HG03354 (cell line): ENCODE measurements at regions not wholly inside any gene's neighbourhood (a gene's known extent, or its start where the extent isn't known, plus 50 kb on each side); places are given as distances from the start of the nearest gene placed in this dataset.
"Not testable (repeated sequence)": the region's sequence is repeated elsewhere in the genome, so short reads cannot be mapped to it uniquely, and the experiment has no call there.

Experiments used
- ATAC-seq: cut with Tn5 transposase; IDR thresholded peaks from one replicate; pipeline ENCODE4 v1.9.1; 2021; ENCODE audit warnings: mild to moderate bottlenecking; ENCODE audit not compliant: unreplicated experiment, poor library complexity, severe bottlenecking

DNA sequence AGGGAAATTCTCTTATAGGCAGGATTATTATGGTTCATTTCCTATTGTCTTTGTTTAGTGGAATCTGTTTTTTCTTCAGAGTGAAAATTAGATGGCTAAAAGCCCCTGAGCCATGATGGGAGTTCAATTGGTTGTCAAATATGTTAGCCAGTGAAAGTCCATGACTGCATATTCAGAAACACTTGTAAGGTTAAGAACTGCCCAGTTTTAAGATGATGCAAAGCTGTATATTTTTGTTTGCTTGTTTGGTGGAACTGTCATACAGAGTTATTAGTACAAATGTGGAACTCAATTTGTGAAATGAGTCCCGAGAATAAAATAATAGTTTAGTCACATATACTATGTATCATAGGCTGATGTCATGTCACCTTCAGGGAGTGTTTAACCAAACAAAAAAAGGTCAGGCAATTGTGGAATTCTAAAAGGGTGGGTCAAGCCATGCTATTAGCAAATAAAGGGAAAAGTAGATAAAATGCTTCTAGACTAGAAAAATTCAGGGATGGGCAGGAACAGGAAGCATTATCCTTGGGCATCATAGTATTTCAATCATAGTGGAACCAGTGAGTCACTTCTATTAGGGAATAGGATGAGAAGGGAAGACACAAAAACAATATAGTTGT is 248.3 kb upstream of the SLITRK1 start:
- ATAC-seq: no peak

DNA sequence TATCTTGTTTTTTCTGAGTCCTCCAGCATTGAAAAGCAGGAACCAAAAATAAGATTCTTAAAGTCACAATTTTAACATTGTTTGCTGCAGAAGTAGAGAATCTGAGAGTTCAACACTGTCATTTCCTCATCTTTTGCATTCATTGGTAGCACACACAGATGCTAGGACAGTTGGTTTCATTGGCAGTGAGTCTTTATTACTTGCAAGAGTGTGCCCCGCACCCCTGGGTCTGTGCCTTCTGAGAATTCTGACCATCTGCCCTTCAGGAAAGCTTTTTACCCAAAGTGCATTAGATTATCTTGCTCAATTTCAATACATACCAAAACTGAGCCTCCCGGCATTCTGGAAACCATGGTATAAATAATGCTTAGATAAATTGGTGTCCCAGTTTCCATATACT is 247.7 kb upstream of the SLITRK1 start:
- no peak for ATAC-seq

DNA sequence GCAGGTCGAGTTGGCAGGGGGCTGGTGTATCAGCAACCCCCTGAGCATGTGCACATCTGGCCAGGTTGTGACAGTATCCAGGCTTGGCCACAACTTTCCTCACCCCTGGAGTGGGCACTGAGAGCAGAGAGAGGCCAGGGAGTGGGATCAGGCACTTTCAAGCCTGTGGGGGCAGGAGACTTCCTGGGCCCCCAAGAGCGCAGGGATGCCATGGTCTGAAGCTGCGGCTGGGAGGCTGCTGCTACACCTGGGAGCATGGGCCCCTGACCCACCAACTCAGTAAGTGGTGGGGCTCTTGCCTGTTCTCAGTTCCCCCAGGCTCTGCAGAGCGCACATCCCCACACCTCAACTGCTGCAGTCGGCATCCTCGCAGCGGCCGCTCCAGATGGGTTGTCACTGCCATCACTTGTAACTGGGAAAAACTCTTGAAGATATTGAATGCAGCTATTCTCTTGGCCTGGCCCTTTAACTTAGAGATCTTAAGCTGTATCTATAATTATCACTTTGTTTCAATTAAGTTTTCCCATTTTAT is 245.4 kb upstream of the SLITRK1 start:
- no peak for ATAC-seq

DNA sequence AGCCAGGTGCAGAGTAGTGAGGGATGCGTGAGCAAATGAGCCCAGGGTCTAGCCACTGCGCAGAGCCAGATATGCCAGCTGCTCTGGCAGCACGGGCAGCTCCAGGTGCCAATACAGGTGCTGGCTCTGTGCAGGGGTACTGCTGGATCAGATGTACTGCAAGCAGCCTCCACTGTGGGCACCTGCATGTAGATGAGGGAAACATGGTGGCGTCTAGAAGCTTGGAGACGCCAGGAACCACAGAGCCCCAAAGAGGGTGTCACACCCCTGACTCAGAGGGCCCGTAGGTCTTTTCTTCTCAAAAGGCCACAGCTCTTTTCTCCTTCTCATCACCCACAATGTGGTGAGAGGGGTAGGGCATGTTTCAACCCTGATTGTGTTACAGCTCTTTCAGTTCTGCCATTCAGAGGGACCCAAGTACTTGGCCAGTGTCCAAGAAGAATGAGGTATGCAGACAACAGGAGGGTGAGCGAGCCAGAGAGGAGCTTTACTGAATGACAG is 244.4 kb upstream of the SLITRK1 start:
- no peak for ATAC-seq

DNA sequence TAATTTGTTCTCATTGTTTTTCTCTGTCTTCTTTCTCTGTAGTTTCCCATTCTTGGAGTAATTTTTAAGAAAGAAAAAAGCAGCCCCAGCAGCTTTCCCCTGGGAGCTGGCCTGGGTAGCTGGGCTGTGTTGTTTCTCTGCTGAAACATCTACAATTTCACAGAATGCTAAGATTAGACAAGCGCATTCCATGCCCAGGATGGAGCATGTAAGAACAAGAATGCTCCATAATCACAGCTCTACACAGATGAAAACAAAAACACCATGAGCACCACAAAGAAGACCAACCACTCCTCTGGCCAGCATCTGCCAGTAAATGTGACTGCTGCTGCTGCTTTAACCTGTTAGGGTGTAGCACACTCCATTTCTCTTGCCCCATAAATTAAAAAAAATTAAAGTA is 239.2 kb upstream of the SLITRK1 start:
- no peak for ATAC-seq

DNA sequence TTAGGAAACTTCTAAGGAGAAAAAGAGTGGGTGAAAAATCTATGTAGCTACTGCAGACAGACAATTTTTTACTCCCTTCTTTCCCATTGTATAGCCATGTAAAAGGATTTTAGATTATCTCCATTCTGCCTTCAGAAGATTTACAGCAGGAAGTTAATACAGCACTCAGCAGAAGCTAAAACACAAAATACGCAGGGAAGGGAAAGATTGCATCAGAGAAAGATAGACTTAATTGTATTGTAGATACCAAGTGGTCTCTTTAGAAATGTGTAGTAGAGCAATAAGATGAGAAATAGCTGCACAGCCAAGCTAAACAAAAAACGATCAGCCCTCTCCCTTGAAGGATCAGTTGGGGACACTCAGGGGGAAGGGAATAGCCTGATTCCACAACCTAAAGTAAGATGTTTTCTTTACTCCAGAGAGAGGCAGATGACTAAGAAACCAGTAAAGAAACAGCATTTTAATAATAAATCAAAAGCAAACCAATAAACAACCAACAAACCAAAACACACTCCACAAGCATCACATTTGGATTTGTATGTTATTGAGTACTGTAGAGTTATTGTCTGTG is 236.7 kb upstream of the SLITRK1 start:
- ATAC-seq: no peak

DNA sequence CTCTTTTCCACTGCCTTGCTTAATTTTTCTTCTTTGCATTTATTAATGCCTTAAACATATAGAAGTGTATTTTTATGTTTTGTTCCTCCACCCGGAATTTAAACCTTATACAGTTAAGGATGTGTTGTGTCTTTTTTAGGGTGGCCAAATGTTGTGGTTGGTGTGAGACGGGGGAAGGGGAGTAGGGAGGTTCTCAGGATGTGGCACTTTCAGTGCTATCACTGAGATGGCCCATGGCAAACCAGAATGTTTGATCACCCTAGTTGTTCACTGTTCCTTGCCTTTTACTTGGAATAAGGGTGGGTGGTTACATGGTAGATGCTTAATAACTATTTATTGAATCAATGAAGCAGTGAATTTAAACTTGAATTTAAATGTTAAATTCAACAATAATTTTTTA is 216.0 kb upstream of the SLITRK1 start:
- ATAC-seq: no peak

DNA sequence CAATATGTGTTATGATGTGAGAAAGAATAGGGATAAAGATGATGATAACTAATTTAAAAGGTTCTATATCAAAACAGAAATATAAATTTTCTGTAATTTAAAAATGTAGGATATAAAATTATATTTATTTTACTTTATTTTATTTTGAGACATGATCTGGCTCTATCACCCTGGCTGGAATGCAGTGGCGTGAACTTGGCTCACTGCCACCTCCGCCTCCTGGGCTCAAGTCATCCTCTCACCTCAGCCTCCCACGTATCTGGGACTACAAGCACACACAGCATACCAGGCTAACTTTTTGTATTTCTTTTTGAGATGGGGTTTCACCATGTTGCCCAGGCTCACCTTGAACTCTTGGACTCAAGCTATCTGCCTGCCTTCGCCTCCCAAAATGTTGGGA is 214.9 kb upstream of the SLITRK1 start:
- ATAC-seq: no peak

DNA sequence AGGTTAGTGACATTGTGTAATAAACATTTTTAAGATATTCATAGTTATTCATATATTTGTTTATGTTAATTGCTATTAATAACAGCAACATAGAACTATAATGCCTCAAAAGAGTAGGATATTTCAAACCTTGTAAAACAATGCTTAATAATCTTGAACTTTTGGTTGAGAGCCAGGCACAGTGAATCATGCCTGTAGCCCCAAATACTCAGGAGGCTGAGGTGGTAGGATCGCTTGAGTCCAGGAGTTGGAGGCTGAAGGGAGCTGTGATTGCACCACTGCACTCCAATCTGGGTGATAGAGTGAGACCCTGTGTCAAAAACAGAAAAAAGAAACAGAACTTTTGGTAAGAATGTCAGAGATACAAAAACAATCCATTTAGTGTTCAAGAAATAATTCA is 213.9 kb upstream of the SLITRK1 start:
- ATAC-seq: no peak

DNA sequence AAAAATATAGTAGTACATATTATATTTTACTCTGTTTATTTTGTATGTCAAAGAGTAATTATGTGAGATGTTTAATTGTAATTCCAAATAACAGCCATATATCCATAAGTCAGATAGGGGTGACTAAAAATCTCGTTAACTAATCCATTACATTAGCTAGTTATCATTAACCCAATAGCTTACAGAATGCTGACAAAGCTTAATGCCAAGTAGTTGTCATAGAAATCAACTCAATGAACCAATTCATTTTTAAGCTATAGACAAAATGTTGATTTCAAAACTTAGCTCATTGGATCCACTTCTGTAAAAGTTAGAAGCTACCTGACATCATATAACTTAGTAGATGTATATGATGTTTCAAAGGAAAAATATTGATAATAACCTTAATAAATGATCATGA is 206.7 kb upstream of the SLITRK1 start:
- ATAC-seq: no peak

DNA sequence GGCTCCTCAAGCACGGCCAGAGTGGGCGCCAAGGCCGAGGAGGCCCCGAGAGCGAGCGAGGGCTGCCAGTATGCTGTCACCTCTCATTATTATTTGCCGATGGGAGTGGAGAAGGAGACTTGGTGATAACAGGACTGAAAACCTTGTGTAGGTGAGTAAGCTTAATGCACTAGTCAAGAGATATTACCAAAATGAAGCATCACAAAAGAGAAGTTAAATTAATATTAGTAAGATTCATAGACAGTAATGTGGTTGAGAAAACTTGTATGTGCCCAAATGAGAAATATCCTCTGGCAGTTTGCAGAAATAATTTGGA is 204.5 kb upstream of the SLITRK1 start:
- no peak for ATAC-seq

DNA sequence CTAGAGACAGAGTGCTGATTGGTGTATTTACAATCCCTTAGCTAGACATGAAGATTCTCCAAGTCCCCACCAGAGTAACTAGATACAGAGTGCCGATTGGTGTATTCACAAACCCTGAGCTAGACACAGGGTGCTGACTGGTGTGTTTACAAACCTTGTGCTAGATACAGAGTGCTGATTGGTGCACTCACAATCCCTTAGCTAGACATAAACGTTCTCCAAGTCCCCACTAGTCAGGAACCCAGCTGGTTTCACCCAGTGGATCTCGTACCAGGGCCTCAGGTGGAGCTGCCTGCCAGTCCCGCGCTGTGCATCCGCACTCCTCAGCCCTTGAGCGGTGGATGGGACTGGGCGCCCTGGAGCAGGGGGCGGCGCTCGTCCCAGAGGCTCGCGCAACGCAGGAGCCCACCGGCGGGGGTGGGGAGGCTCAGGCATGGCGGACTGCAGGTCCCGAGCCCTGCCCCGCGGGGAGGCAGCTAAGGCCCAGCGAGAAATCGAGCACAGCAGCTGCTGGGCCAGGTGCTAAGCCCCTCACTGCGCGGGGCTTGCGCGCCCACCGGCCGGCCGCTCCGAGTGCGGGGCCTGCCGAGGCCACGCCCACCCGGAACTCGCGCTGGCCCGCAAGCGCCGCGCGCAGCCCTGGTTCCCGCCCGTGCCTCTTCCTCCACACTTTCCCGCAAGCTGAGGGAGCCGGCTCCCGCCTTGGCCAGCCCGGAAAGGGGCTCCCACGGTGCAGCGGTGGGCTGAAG is 204.0 kb upstream of the SLITRK1 start:
- not testable (repeated sequence) for ATAC-seq

DNA sequence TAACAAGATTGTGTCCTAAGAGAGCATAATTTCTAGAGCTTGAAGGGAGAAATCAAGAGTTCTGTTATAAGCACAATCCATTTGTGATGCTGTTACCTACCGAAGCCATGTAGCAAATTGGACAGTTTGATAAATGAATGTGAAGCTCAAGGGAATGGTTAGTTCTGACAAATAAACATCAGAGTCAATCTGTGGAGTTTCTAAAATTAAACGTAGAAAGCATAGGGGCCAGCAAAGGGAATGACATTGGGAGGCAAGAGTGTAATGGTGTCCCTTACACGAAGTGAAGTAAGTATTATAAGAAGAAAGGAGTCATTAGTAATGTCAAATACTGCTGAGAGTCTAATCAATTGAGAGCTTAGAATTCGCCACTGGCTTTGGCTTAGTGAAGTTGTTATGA is 200.2 kb upstream of the SLITRK1 start:
- ATAC-seq: no peak

DNA sequence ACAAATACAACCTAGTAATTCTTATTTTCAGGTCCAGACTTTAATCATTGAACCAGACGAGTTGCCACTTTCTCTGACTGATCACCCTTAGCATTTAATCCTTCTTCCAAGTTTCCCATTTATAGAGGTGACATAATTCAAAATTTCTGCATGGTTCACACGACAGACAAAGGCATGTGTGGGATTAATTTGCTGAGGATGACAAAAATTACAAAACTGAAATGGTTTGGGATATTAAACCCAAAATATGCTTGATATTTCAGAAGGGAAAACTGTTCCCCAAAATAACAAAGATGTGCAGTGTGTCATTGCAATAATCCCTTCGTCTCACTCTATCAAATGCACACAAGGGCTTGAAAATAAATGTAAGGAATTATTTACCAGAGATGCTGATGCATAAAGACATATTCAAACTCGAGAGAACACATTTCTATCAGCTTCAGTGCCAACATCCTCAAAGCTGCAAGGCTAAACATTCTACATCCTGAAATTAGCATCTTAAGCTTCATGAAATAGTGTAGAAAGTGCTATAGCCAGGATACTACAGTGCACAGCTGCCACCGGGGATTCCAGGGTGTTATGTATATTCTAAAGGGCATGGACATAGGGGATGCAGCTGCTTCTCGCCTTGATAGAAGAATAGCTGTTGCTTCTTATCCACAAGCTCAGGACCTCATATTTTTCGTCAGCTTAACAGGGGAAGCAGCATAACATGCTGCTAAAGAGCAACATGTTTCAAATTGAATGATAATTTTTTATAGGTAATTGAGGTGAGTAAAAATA is 198.7 kb upstream of the SLITRK1 start:
- no peak for ATAC-seq

DNA sequence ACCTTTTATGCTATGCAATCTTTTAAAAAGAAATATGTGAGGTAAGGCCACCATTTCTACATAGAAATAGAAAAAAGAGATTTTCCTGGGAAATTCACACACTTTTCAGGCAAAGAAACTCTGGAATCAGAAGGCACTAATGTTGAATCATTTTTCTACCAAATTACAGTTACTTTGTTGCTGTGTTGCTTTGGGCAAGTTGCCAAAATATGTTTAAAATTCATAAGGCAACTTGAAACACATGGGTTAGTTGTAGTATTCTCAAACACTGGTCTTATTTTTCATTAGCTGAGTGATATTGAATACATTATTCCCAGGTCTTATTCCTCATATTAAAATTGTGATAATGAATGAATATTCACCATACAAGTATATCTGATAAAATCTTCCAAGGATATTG is 195.0 kb upstream of the SLITRK1 start:
- ATAC-seq: no peak

DNA sequence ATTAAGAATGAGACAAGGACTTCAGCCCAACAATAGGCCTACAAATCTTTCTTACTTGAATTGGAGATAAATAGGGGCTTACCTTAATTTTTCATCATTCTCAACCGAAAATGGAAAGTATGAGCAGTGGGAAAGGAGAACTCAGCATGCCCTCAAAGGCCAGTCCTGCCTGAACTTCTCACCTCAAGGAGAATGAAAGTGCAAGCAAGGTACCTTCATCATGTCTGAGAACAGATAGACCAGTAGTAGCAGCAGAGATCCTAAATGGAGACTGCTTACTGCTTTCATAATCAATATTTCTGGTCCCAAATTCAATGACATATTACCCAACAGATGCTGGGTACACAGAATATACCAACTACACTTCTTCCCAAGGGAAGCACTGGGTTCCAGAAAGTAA is 194.0 kb upstream of the SLITRK1 start:
- no peak for ATAC-seq

DNA sequence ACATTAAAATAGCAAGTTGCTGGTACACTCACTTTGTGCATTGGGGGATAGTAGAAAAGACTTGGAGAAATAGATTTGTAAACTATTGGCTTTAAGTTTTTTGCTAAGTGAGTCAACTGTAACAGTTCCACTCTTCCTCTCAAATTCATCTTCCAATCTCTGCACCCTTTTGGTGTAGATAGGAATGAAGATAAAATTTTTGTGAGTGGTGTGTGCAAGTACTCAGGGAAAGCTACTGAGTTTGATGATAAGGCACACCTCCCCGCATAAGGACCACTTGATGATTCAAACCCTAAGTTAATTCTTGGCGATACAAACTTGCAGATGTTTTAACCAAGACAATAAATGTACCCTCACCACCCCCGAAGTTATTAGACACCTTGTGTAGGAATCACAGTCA is 168.3 kb upstream of the SLITRK1 start:
- no peak for ATAC-seq

DNA sequence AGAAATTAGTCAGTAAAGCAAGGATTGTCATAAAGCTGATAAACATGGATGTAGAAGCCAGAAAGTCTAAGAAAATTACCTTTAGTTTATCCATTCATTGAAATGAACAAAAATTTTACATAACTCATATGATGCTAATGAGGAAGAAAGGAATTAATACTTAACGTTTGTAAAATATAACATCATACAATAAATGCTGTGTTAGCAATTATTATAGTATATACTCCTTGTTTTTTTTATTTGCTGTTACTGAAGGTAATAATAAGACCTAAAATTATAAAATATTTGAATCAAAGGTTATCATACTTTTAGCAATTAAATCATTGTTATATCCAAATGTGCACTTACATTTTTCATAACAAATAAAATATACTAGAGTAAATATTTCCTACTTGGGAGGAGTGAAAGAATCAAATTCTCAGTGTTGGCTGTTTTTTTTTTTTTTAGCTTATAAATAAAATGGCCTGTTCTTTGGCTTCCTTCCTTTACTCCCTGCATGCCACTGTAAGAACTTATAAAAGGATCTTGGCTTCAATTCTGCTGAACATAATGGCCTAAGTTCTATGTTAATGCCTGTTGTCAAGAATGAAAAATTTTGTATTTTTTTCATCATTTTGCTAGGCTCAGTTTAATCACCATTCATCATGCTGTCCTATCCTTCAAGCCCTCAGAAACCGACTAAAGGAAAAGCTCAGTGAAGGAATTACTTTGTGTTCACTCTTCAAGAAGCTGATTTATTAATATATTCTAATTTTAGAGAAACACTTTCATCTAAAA is 167.4 kb upstream of the SLITRK1 start:
- no peak for ATAC-seq

DNA sequence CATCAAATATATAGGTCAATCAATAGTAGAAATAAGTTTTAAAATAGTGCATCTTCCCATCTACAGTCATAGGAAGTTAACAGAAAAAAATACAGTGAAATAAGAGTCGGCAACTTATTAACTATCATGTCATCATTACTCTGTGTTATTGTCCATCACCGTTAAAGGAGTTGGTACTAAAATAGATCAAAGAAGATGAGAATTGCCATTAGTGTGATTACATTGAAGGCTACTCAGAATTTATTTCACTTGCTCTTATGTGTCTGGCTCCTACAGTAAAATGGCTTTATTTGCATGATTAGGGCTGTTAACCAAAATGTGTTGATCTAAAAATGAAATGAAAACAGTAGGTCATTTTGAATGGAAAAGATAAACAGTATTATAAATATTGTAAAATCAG is 162.5 kb upstream of the SLITRK1 start:
- no peak for ATAC-seq

DNA sequence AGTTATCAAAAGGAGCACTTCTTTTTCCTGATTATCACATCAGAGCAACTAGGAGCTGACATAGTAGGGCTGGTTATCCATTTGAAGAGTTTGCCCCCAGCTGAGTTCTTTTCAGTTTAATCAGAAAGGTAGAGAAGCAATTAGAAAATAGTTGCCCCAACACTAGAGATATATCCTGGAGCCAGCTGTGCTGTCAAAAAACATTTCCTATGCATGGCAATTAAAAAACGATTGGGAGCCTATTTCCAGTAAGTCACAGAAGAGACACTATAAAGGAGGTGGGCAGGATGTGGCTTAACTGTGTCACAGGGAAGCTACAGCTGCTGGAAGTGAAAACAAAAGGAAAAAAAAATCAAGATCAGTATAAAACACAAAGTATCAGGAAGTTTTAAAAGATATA is 155.7 kb upstream of the SLITRK1 start:
- no peak for ATAC-seq
